Central memory CD4-positive, alpha-beta T cell (primary cell): ENCODE measurements at regions not wholly inside any gene's neighbourhood (a gene's known extent, or its start where the extent isn't known, plus 50 kb on each side); places are given as distances from the start of the nearest gene placed in this dataset.

Experiments used
- DNase-seq: peaks from one replicate; pipeline ENCODE4 v3.0.0; 2022

DNA sequence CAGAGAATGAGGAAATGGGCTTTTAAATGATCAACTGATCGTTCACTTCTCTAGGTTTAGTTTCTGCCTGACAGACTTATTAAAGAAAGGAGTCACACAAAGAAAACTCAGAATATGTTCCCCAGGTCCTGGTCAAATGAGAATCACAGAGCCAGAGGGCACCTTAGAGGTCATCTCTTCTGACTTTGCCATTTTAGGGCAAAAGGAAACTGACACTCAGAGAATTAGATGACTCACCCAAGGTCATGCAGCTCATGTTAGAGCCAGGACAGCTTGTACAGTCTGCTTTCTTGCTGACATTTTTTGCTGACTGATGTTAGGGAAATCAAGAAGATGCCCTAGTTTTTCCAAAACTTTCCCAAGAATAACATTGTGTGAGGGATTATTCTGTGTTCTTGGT lies 312.7 kb upstream of the SP8 start:
- no peak for DNase-seq

DNA sequence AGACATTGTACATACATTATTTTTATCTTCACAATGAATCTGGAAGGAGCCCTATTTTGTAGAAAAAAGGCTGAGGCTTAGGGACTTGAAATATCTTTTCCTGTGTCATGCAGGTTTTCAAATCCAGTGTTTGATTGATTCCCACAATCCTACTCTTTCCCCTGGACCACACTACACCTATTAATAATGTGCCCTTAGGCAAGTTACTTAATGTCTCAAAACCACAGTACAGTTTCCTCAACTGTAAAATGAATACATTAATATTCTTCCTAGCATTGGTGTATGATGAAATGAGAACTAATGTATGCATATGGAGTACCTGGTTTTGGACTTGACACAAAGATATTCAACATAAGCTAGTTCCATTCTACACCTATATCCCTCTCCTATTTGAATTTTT lies 313.3 kb upstream of the SP8 start:
- DNase-seq = no peak

DNA sequence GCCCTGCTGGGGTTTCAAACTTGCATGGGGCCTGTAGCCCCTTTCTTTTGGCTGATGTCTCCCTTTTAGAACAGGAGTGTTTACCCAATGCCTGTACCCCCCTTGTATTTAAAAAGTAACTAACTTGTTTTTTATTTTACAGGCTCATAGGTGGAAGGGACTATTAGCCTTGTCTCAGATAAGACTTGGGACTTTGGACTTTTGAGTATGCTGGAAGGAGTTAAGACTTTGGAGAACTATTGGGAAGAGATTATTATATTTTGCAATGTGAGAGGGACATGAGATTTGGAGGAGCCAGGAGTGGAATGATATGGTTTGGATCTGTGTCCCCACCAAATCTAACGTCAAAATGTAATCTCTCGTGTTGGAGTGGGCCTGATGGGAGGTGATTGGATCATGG lies 314.9 kb upstream of the SP8 start:
- no peak for DNase-seq

DNA sequence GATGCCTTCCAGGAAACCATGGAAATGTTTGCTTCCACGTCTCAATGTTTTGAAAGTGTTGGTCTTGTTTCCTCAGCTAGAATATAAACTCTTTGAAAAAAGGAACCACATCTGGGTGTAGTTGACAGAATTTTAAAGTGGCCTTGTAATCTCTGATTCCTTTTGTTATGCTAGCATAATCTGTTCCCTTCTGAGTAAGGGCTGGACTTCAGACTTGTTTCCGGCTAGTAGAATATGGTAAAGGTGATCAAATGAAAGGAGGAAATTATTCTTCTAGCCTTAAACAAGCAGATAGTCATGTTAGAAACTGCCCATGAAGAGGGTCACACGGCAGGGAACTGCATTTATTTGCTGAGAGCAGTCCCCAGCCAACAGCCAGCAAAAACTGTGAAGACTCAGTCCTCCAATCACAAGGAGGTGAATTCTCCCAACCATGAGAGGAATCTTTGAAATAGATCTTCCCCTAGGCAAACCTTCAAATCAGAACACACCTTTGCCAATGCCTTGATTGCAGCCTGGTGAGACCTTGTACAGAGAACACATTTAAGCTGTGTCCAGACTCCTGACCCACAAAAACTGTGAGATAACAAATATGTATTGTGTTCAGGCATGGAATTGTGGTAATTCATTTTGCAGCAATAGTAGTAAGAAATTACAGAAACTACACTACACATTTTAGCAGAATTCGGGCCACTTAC lies 316.9 kb upstream of the SP8 start:
- no peak for DNase-seq

DNA sequence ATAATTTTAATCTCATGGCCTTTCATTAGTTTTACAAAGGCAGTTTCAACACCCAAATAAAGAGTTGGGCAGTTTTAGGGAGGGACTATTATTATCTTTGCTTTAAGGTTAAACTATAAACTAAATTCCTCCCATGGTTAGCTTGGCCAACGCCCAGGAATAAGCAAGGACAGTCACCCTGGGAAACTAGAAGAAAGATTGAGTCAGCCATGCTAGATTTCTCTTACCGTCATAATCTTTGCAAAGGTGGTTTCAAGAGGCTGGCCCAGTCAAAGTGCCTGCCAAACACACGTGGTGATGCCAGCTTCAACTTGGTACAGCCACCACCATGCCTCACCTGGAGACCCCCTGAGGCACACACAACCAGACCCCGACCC lies 317.4 kb upstream of the SP8 start:
- no peak for DNase-seq

DNA sequence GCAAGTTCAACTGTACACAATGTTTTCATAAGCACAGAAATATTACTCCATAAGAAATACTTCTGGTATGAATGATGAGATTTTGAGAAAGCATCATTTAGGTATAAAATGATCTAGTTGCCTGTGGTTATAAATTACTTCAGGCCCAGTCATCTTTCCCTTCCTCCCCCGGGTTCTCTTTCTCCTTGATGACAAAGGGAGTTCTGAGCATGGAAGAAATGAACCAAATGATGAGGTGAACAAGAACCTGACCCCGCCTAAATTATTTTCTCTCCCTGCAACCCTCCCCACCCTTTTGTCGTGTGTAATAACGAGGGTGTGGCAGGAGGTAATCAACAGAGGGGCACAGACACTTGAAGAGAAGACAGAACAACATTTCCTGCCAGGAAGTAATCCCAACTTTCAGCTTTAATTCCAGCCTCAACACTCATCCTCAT lies 319.6 kb upstream of the SP8 start:
- DNase-seq = no peak

DNA sequence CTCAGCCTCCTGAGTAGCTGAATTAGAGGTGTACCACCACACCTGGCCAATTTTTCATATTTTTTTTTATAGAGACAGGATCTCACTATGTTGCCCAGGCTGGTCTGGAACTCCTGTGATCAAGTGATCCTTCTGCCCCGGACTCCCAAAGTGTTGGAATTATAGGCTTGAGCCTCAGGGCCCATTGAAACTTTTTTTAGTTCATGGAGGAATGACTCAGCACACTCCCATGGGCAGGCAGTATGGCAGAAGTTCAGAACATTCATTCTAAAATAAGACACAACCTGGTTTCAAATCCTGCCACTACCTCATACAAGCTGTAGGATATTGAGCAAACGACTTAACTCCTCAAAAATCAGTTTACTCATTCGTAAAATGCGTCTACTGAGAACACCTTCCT lies 320.4 kb upstream of the SP8 start:
- DNase-seq = no peak

DNA sequence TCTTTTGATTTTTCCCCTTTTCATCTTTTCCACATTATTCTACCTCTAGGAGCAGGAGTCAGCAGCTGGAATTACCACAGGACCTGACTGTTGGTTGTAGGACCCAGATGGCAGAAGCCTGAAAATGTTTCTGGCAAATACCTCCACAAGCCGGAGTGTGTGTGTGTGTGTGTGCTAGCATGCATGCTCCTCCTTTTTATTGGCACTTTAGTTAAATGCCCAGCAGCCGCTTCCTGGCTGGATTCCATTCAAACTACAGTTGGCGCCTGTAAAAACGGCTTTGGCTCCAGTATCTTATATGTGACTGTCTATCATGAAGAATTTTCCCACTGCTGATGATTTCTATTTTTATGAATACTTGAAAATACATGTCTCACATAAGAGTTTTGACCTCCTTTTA lies 319.7 kb upstream of the SP4 start:
- no peak for DNase-seq

DNA sequence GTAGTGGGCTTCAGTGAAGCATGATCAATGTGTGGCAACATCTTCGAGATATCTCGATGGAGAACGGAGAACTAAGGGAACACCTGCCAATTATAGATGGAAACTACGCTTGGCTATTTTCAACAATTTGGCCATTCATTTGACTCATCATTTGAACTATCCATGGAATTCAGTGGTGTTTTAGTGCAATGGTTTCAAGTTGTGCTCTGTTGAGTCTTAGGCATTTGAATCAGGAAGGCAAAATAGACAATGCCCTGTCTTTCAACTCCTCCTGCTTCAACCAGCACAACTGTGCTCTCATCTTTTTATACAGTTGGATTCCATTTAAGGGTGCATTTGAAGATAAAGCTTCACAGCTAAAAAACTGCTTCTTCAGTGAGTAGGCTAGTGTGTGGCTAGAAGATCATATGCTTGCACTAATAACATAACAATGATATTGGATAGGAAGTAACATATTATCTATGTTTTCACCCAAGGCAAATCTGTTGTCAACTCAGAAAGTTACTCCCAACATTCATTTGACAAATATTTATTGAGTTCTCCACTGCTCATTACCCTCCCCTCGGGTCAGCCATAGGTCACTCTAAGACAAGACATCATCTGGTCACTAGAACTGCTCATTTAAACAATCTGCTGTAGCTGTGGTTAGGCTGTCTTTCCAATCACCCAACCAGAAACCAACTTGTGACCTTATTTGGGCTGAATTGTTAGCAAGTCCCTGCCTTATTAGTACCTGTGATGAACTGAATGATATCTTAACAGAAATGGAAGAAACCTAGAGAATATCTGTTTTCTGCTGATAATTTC lies 314.1 kb upstream of the SP4 start:
- no peak for DNase-seq

DNA sequence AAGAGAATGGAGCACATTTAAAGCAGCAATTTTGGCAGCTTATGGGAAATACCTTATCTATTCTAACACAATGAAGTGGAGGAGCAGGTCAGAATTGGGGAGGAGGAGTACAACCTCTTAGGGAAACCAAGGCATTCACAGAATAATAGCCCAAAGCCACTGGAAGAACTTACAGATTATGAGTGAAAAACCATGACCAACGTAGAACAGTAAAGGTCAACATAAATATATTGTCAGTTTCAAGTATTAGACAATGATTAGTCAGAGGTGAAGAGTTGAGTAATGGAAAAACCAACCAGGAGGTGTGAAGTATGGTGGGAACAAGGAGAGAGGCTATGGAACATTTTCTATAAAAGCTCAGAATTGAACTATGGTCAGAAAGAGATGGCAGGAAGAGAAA lies 304.3 kb upstream of the SP4 start:
- DNase-seq = no peak

DNA sequence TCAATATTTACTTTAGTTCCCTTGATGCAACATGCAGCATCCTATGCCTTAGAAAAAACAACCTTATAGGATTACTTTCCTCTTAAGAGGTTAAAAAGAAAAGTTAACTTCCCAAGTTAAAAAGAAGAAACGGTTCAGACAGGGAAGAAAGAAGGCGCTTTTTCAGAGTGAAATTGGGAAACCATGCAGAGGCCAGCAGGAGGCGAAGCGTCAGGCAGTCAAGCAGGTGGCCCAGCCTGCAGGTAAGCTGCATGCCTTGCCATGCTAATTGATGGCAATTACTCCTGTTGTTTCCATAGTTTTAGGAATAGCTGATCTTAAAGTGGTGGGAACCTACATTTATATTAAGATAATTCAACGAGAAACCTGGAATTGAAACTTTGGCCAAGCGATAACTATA lies 302.6 kb upstream of the SP4 start:
- DNase-seq = no peak

DNA sequence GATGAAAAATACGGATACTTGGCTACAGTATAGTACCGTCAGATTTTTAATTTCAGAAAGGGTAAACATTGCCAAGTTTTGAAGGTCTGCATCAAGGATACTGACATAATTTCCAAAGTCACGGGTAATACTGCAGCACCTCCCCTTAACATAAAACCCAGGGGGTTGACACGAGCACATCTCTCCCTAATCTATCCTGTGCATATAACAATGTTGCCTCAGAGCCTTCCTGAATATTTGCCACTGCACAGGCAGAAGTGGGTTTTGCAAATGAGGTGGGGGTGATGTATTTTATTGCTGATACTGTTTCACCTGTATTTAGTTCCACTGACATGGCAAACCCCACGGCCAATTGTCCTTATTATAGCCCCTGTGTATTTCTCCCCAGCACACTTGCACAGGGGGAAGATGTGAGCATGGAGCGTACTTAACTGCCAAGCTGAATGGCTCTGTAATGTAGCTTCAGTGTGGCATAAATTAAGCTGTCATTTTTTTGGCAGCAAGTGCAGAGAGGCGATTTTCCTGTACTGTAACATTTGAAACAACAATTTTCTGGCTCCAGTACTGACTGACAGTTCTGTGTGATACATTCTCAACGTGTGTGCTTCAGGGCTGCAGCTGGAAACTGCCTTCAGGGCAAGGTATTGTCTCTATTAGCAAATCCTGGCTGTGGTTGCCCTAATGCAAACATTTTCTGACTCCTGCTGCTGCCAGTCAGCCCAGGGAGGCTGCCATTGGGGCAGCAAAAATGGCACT lies 299.6 kb upstream of the SP4 start:
- no peak for DNase-seq

DNA sequence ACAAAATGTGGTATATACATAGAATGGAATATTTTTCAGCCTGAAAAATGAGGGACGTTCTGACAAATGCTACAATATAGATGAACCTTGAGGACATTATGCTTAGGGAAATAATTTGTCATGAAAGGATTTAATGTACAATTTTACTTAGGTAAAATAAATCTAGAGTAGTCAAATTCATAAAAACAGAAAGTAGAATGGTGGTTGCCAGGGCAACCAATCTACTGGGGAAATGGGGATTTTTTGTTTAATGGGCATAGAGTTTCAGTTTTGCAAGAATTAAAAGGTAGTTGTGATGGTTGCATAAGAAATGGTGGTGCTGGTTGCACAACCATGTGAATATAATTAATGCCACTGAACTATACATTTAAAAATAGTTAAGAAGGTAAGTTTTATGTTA lies 296.0 kb upstream of the SP4 start:
- no peak for DNase-seq

DNA sequence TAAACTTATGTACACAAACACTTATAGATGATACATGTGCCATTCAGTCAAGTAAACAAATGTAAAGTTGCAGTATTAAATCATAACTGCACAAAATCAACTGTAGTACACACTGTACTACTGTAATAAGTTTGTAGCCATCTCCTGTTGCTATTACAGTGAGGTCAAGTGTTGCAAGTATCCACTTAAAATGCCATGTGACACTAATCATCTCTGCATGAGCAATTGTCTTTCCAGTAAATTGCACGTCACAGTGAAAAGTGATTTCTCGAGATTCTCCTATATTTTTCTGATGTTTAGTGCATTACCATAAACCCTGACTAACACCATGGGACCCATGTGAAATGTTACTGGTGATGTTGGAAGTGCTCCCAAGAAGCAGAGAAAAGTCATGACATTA lies 293.3 kb upstream of the SP4 start:
- no peak for DNase-seq

DNA sequence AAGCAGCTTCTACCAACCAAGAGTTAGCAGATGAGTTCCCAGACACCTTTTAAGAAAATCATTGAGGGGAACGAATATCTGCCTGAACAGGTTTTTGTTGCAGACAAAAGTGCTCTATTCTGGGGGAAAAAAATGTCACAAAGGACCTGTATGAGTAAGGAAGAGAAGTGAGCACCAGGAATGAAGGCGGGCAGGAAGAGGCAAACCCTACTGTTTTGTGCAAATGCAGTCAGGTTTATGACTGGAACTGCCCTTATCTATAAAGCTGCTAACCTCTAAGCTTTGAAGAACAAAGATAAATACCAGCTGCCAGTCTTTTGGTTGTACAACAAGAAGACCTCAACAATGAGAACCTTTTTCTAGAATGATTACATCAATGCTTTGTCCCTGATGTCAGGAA lies 292.4 kb upstream of the SP4 start:
- no peak for DNase-seq

DNA sequence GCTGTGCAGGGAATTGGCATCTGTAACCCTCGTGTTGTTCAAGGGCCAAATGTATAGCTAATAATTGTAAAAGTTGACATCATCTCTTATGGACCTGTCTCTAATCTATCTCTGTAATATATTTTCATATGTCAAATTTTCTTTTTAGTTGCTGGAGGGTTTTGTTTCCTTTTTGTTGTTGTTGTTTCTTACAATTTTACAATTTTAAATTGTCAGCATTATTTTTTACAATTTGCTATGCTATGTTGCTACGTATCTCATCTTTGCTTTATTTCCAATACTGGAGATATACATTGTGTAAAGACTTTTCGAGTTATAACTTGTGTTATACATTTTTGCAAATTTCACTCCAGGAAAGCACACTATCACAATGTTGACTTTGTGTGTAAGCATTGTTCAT lies 290.2 kb upstream of the SP4 start:
- DNase-seq = no peak

DNA sequence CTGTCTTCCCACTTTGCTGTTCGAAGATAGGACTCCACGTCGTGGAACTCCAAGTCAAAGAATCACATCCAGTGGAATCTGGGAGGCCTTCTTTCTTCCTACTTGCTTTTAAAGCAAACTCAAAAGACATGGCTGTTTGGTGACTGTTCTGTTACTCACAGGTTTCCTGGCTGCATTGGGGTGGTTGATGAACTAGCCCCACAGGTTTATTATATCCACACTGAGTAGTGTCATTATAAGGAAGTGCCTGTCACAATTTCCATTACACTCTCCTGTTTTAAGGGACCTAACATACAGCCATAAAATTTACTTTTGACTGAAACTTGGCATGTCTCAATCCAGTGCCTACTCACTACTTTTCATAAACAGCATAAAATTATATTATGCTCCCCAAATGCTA lies 287.3 kb upstream of the SP4 start:
- no peak for DNase-seq

DNA sequence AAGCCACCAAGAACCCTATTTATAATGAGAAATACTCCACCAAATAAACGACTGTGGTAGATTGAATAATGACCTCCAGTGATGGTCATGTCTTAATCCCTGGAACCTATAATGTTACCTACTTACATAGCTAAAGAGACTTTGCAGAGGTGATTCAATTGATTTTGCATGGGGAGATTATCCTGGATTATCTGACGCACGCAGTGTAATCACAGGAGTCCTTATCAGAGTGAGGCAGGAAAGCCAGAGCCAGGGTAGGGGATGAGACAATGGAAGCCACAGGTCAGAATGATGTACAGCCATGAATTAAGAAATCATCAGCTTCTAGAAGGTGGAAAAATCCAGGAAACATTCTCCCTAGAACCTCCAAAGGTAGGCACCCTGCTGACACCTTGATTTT lies 286.4 kb upstream of the SP4 start:
- DNase-seq = no peak

DNA sequence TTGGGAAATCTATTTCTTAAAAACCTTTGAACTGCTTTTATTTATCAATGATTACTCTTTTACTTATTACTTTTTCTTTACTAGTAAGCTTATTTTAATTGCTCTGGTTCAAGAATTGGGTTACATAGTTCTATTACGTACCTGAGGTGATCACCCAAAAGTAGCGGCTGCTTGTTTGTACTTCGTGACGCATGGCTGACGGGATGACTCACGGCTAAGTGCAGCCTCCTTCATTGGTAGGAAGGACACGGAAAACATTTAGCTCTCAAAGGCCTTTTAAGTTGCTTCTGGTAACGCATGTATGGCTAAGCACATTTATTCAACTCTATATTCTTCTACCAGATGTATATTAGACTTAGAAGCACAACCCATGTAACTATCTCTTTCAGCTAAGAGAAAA lies 285.8 kb upstream of the SP4 start:
- DNase-seq = no peak

DNA sequence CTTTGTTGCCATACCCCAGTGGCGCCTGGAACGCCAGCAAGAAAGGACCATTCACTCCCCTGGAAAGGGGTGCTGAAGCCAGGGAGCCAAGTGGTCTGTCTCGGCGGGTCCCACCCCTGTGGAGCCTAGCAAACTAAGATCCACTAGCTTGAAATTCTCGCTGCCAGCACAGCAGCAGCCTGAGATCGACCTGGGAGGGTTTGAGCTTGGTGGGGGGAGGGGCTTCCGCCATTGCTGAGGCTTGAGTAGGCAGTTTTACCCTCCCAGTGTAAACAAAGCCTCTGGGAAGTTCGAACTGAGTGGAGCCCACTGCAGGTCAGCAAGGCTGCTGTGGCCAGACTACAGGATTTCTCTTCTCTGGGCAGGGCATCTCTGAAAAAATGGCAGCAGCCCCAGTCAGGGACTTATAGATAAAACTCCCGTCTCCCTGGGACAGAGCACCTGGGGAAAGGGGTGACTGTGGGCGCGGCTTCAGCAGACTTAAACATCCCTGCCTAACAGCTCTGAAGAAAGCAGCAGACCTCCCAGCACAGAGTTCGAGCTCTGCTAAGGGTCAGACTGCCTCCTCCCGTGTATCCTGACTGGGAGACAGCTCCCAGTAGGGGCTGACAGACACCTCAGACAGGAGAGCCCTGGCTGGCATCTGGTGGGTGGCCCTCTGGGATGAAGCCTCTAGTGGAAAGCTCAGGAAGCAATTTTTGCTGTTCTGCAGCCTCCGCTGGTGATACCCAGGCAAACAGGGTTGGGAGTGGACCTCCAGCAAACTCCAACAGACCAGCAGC lies 281.1 kb upstream of the SP4 start:
- DNase-seq = no peak

DNA sequence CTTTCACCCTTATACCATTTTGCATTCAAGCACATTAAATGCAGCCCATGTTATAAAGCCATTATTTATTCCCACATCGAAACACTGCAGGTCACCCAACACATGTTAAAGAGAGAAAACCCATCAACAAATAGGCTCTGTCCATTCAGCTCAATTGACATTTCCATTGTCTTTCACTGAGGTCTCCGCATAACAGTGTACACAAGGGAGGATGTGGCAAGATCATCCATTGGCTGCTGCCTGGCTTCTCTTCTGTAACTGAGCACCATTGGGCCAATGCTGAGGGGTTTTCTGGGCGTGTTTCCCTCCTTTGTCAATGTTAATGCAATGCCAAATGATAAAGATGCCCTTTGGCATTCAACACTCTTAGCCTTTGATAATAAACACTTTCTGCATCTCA lies 278.1 kb upstream of the SP4 start:
- DNase-seq = no peak

DNA sequence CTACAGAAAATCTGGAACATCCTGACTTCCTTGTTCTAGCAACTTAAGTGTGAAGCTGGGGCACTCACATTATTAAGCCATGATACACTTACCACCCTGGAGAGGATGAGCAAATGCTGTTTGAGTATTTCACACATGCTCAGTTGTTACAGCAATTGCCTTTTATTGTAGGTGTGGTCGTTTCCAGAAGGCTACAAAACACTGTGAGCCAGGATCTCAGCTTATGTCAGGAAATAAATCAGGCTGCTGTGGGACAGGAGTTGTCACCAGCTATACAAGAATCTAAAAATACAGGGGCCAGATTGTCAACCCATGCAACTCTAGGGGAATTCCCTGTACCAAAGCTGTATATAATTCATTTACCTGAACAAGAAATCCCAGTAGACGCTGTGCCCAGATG lies 273.3 kb upstream of the SP4 start:
- no peak for DNase-seq

DNA sequence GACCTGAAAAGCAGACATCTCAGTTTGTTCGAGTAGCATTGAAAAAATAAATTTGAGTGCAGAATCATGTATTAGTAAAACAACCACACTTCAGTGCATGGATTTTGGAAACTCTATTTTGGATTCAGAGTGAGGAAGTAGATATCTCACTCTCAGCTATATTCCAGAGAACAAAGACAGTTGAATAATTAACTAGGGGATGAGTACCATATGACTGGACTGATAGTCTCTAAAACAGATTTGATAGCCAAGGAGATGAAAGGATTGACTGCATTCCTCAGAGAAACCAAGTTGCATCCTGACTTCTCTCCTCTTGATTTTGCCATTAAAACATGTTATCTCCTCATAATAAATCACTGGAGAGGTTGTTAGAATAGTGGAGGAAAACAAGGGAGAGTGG lies 268.4 kb upstream of the SP4 start:
- DNase-seq = no peak
